ENCODE measurements at regions not wholly inside any gene's neighbourhood (a gene's known extent, or its start where the extent isn't known, plus 50 kb on each side); places are given as distances from the start of the nearest gene placed in this dataset.

DNA sequence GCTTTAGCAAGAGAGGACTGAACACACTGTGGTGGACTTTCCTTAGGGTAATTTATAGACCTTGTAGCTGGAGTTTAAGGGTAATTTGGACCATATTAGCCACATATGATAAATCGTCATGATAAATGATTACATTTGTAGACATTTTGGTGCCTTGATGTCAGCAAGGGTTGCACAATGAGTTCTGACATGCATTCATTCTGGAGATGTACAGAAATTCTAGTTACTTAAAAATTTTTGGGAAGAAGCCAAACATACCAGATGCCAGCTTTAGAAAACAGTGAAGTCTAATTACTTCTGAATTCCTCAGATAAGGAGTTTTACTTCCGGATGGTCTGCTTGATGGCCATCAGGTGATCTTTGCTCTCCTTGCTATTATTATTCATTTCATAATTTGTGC lies 653.1 kb downstream of the TBC1D32 start:
- Histone ChIP-seq H3K9ac (ENCODE audit: insufficient read depth, low read depth, low read length) (no peak overlapping the region), H3K4me2 (ENCODE audit: low read depth, low read length) (no peak overlapping the region), H3K79me2 (ENCODE audit: insufficient read depth, low read length) (no peaks in the 10 kb centered on the region), H3K4me3 (replicated peaks in 1 of 3; ENCODE audit: insufficient read depth in 1 of 3, low read depth in 2 of 3, low read length in 3 of 3) (no peak overlapping the region), H3K27ac (ENCODE audit: extremely low read length, insufficient read depth, low read length) (no peak overlapping the region), H3K4me1 (ENCODE audit: insufficient read depth, low read length) (no peaks in the 10 kb centered on the region), H3K9me3 (ENCODE audit: low read length) (no peaks in the 10 kb centered on the region), H3K36me3 (replicated peaks in 1 of 2; ENCODE audit: control insufficient read depth in 1 of 2, insufficient read depth in 2 of 2, low read length in 2 of 2) (no peaks in the 10 kb centered on the region), H4K20me1 (ENCODE audit: insufficient read depth, low read length) (no peaks in the 10 kb centered on the region), H3K27me3 (ENCODE audit: control insufficient read depth in 1 of 2, insufficient read depth in 2 of 2, low read length in 2 of 2) (no peaks in the 10 kb centered on the region), H2AFZ (ENCODE audit: low read length) (no peak overlapping the region)
- DNase-seq (ENCODE audit: low spot score): no peak
- in situ Hi-C loops (cut with HindIII; ENCODE audit: extremely low pct_ligation_motif_present, low pct_unique_long_range_greater_than_20kb) (no loop called here), intact Hi-C loops (cut with micrococcal nuclease; ENCODE audit: unreplicated experiment) (no loop called here)
- no peak for ATAC-seq
- TF ChIP-seq, protein P1, sequence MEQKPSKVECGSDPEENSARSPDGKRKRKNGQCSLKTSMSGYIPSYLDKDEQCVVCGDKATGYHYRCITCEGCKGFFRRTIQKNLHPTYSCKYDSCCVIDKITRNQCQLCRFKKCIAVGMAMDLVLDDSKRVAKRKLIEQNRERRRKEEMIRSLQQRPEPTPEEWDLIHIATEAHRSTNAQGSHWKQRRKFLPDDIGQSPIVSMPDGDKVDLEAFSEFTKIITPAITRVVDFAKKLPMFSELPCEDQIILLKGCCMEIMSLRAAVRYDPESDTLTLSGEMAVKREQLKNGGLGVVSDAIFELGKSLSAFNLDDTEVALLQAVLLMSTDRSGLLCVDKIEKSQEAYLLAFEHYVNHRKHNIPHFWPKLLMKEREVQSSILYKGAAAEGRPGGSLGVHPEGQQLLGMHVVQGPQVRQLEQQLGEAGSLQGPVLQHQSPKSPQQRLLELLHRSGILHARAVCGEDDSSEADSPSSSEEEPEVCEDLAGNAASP (CRISPR knock-in tag; IDR thresholded peaks at IDR 0.05; ENCODE audit: borderline replicate concordance): no peak
- TF ChIP-seq HNF4A (CRISPR knock-in tag; IDR thresholded peaks at IDR 0.05) (no peak), DMAP1 (CRISPR knock-in tag; IDR thresholded peaks at IDR 0.05) (no peak), ARNTL (CRISPR knock-in tag; IDR thresholded peaks at IDR 0.05) (no peak), FOXJ3 (CRISPR knock-in tag; IDR thresholded peaks at IDR 0.05; ENCODE audit: borderline replicate concordance) (no peak), KLF9 (CRISPR knock-in tag; IDR thresholded peaks at IDR 0.05; ENCODE audit: low read depth) (no peak), SMAD3 (CRISPR knock-in tag; IDR thresholded peaks at IDR 0.05) (no peak), REPIN1 (CRISPR knock-in tag; IDR thresholded peaks at IDR 0.05; ENCODE audit: borderline replicate concordance, low read depth) (no peak), ZMYM3 (CRISPR knock-in tag; IDR thresholded peaks at IDR 0.05) (no peak), KLF15 (CRISPR knock-in tag; IDR thresholded peaks at IDR 0.05; ENCODE audit: borderline replicate concordance) (no peak), TSC22D2 (CRISPR knock-in tag; IDR thresholded peaks at IDR 0.05; ENCODE audit: borderline replicate concordance) (no peak), ZNF562 (CRISPR knock-in tag; IDR thresholded peaks at IDR 0.05; ENCODE audit: borderline replicate concordance) (no peak), ZNF138 (CRISPR knock-in tag; IDR thresholded peaks at IDR 0.05; ENCODE audit: low read depth) (no peak), JARID2 (CRISPR knock-in tag; IDR thresholded peaks at IDR 0.05; ENCODE audit: insufficient replicate concordance) (no peak), RAD51 (IDR thresholded peaks at IDR 0.05; ENCODE audit: borderline replicate concordance) (no peak), ZBTB8A (CRISPR knock-in tag; IDR thresholded peaks at IDR 0.05; ENCODE audit: borderline replicate concordance, low read depth) (no peak), PHF8 (CRISPR knock-in tag; IDR thresholded peaks at IDR 0.05) (no peak)
- TF ChIP-seq, protein P2, sequence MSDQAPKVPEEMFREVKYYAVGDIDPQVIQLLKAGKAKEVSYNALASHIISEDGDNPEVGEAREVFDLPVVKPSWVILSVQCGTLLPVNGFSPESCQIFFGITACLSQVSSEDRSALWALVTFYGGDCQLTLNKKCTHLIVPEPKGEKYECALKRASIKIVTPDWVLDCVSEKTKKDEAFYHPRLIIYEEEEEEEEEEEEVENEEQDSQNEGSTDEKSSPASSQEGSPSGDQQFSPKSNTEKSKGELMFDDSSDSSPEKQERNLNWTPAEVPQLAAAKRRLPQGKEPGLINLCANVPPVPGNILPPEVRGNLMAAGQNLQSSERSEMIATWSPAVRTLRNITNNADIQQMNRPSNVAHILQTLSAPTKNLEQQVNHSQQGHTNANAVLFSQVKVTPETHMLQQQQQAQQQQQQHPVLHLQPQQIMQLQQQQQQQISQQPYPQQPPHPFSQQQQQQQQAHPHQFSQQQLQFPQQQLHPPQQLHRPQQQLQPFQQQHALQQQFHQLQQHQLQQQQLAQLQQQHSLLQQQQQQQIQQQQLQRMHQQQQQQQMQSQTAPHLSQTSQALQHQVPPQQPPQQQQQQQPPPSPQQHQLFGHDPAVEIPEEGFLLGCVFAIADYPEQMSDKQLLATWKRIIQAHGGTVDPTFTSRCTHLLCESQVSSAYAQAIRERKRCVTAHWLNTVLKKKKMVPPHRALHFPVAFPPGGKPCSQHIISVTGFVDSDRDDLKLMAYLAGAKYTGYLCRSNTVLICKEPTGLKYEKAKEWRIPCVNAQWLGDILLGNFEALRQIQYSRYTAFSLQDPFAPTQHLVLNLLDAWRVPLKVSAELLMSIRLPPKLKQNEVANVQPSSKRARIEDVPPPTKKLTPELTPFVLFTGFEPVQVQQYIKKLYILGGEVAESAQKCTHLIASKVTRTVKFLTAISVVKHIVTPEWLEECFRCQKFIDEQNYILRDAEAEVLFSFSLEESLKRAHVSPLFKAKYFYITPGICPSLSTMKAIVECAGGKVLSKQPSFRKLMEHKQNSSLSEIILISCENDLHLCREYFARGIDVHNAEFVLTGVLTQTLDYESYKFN (CRISPR knock-in tag; conservative IDR thresholded peaks at IDR 0.05): no peak
- TF ChIP-seq, protein P3, sequence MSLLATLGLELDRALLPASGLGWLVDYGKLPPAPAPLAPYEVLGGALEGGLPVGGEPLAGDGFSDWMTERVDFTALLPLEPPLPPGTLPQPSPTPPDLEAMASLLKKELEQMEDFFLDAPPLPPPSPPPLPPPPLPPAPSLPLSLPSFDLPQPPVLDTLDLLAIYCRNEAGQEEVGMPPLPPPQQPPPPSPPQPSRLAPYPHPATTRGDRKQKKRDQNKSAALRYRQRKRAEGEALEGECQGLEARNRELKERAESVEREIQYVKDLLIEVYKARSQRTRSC (CRISPR knock-in tag; IDR thresholded peaks at IDR 0.05; ENCODE audit: low read depth): no peak
- WGBS (ENCODE audit: low lambda C conversion rate): 6% methylated on average over 2 of the region's 2 CpGs
- ChIA-PET CTCF (ENCODE audit: low intra/inter-chr PET ratio, low total read pairs) (no interaction called here), POLR2A (no interaction called here)
- FAIRE-seq: no peak
- no TSS peak for BruUV-seq (replicated peaks)
